Daoy (cell line): ENCODE measurements at regions not wholly inside any gene's neighbourhood (a gene's known extent, or its start where the extent isn't known, plus 50 kb on each side); places are given as distances from the start of the nearest gene placed in this dataset.
"Not testable (repeated sequence)": the region's sequence is repeated elsewhere in the genome, so short reads cannot be mapped to it uniquely, and the experiment has no call there.

ENCODE experiments used
- DNase-seq: peaks from one replicate; pipeline ENCODE4 v3.0.0-alpha.2; 2015; ENCODE audit warnings: low read depth

DNA sequence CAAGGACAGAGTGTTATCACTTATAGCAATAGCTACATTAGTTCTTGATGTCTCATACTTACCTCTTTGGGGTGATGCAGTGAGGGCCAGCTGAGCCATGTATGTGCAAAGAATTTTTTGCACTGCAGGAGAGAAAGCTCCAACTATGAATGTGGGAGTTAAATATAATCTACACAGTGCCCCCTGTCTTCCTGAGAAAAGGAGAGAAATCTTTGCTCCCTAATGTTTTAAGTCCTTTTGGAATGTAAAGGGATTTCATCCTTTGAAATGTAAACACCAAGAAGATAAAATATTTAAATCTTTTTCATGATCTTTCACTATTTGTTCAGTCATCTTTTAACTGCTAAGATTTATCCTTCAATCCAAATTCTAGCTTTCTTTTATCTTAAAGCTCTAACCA is 822.1 kb downstream of the TENT5A start:
- DNase-seq, result no peak

- no peak for DNase-seq
These were observed 817.3 kb downstream of the BCKDHB start for GRCh38 chr6:80923816-80924215.

DNA sequence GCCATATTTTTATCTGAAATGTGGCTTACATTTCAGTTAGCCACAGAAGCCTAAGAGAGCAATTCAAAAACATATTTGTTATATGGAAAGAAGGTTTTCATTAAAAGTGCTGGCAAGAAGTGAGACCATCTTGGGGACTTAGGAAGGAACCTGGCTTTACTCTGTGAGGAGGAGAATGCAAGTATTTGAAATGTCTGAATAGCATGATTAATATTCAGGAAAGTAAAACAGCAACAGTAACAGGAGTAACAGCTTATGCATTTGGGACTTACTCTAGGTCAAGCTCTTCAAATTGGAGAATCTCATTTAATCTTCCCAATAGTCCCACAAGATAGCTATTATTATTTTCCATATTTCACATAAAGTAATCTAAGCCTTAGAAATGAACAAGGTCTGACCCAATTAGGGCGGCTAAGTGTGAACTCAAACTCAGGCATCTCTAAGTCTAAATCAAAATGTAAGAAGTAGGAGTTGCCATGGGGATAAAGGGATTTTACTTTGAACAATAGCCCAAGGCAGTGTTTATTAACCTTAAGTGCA is 816.5 kb downstream of the BCKDHB start:
- no peak for DNase-seq

- no peak for DNase-seq
These were observed 815.5 kb downstream of the BCKDHB start for GRCh38 chr6:80921861-80922460.

DNA sequence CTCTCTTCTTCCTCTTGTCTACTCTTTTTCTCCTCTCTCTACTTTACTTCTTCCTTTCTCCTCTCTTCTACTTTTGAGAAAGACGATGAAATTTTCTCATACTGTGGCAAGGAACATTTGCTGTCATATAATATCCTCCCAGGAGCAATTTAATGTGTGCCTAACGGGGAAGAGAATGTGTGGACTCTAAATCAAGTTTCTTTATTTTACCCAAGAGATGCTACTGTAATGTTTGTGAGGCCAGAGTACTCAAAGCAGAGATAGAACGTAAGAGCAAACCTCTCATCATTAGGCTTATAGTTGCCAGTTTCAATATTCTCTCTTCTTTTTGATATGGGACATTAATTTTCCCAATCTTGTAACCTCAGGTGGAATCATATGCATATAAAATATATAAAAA is 801.4 kb downstream of the BCKDHB start:
- no peak for DNase-seq

- no peak for DNase-seq
These were observed 797.2 kb downstream of the BCKDHB start for GRCh38 chr6:80903711-80904110.

DNA sequence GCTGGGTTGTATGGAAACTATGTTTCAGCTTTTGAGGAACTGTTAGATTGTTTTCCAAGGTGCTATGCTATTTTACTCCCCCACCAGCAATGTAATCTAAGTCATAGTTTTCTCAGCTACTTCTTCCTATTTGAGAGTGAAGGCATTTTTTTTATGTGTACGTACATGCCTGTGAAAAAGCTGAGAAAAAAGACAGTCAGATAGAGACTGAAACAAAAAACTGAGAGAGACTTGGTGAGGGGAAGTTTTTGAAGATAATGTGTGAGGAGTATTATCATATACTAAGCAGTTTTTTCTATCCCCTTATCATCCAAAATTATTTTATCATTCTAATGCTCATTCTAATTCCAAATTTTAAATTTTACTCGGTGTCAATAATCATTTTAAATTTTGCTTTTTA is 780.0 kb downstream of the BCKDHB start:
- no peak for DNase-seq

DNA sequence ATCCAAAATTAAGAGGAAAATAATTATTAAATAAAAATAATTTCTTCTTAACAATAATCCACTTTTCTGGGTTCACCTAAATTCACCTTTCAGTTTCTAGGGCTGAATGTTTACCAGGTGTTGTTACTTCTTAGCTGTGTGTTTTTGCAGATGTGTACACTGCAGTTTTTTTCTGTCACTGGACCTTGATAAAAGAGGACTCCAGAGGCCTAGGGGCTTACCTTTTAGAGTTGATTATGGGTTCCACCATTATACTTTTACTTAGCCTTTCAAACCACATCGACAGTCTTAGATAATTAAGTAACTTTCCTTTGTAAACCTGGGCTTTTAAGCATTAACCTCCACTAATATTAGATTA is 766.5 kb downstream of the BCKDHB start:
- DNase-seq, result no peak

DNA sequence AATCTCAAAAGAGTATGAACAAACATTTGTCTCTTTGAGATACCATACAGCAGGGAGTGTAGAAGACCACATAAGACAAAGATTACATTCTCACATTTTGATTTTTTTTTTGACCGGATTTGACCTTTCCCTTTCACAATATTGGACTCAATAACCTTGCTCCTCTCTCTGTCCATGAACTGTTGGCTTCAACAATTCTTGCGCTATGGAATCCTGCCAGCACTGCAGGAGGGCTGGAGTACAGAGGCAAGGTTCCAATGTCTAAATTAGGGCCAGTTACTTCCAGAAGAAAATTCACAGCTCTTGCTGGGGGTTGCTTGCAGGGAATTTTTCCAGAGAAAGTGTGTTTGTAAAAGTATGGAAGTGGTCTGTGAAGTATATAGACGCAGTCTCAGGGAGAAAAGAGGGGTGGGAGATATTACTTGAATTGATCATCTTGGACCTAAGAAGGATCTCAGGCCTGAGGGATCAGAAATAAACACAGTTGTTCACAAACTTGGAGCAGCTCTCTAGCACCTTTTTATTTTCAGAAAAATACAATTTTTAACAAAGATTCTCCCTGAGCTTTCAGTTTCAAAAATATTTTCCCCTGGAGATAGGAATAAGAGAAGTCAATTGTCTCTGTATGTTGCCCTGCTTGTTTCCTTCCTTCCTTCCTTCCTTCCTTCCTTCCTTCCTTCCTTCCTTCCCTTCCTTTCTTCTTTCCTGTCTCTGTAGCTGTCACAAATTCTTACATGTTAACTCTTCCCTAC is 765.9 kb downstream of the BCKDHB start:
- DNase-seq, result no peak

GRCh38 chr6:80862756-80863155 is 756.3 kb downstream of the BCKDHB start:
- no peak for DNase-seq

GRCh38 chr6:80860107-80860506 is 753.6 kb downstream of the BCKDHB start:
- no peak for DNase-seq

DNA sequence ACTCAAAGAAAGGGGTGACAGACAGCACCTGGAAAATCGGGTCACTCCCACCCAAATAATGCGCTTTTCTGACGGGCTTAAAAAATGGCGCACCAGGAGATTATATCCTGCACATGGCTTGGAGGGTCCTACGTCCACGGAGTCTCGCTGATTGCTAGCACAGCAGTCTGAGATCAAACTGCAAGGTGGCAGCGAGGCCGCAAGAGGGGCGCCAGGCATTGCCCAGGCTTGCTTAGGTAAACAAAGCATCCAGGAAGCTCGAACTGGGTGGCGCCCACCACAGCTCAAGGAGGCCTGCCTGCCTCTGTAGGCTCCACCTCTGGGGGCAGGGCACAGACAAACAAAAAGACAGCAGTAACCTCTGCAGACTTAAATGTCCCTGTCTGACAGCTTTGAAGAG is 741.5 kb downstream of the BCKDHB start:
- not testable (repeated sequence) for DNase-seq

GRCh38 chr6:80832337-80832736 is 725.9 kb downstream of the BCKDHB start:
- DNase-seq, result no peak

- DNase-seq, result no peak
These were observed 686.9 kb downstream of the BCKDHB start for GRCh38 chr6:80793411-80793810.

- DNase-seq, result no peak
These were observed 685.7 kb downstream of the BCKDHB start for GRCh38 chr6:80792151-80792550.

GRCh38 chr6:80789912-80790570 is 683.6 kb downstream of the BCKDHB start:
- no peak for DNase-seq

- not testable (repeated sequence) for DNase-seq
These were observed 676.8 kb downstream of the BCKDHB start for GRCh38 chr6:80783271-80783670.

DNA sequence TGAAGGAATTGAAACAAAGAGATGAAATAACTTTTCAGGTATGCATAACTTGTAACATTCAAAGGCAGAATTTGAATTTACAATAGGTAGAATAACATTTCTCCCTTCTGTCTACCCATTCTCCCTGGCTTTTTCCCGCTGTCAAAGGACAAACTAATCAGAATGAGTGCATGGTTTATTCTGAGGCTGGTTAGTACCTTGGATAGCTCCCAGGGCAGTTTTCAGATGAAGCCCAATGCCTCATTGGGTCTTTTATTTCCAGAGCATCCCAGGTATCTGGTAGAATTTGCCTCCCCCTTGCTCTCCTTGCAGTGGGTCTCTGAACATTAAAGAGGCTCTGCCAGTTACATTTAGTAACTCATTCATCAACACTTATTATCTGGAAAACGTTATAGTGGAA is 665.5 kb downstream of the BCKDHB start:
- peak; percentile 20 for DNase-seq

DNA sequence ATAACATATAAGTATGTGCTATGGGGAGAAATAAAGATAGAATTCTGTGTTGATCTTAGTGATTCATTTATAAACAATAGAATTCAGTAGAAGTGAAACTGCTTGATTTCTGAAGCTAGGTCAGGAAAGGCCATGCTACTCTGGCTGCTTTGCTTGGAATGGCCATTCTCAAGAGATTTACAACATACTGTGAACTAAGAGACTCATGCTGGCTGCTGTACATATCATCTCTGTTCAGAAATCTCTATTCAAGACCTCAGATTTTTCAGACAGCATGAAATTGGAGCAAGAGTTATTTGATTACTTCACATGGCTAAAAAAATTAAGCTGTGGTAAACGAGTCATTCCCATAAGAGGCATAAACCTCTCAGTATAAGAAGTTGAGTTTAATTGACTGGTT is 662.6 kb downstream of the BCKDHB start:
- DNase-seq, result peak; percentile 9

DNA sequence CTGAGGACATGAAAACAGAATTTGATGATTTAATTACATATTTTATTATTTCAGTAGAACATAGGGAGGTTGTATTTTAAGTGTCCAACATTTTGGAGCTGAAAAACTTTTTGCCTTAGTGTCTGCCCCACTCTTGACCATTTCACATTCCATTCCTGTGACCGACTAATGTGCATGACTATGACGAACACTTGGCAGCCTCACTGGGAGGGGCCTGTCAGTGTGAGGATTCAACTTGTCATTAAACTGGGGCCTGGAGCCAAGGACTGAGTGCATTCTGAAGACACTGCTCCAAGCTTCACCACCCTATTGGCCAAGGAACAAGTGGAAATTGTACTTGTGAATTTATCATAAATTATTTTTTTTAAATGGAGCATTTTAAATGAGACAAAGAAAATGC is 661.3 kb downstream of the BCKDHB start:
- DNase-seq, result peak; percentile 91

GRCh38 chr6:80744213-80744612 is 637.7 kb downstream of the BCKDHB start:
- DNase-seq, result no peak

DNA sequence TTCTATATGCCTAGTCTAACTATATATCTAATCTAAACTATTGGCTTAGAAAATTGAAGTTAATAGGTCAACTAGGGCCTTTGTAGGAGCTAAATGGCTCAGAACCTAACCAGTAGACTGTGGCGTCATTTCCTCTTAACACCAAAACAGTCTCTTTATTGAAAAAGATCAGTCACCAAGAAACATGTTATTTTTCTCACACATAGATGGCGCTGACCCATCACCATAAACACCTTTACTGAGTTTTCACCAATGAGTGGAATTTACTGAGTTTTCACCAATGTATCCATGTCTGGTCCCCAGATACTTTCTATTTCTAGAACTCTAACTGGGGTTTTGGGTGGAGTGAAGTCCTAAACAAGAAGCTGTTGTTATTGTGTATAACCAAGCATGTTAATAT is 636.0 kb downstream of the BCKDHB start:
- peak; percentile 32 for DNase-seq

GRCh38 chr6:80733641-80734040 is 627.2 kb downstream of the BCKDHB start:
- DNase-seq, result no peak
